ENCODE measurements at regions not wholly inside any gene's neighbourhood (a gene's known extent, or its start where the extent isn't known, plus 50 kb on each side); places are given as distances from the start of the nearest gene placed in this dataset.
"Not testable (repeated sequence)": the region's sequence is repeated elsewhere in the genome, so short reads cannot be mapped to it uniquely, and the experiment has no call there.

- no peak overlapping the region for H3K27ac Mint-ChIP-seq (ENCODE audit: unreplicated experiment)
- TF ChIP-seq, protein P1, sequence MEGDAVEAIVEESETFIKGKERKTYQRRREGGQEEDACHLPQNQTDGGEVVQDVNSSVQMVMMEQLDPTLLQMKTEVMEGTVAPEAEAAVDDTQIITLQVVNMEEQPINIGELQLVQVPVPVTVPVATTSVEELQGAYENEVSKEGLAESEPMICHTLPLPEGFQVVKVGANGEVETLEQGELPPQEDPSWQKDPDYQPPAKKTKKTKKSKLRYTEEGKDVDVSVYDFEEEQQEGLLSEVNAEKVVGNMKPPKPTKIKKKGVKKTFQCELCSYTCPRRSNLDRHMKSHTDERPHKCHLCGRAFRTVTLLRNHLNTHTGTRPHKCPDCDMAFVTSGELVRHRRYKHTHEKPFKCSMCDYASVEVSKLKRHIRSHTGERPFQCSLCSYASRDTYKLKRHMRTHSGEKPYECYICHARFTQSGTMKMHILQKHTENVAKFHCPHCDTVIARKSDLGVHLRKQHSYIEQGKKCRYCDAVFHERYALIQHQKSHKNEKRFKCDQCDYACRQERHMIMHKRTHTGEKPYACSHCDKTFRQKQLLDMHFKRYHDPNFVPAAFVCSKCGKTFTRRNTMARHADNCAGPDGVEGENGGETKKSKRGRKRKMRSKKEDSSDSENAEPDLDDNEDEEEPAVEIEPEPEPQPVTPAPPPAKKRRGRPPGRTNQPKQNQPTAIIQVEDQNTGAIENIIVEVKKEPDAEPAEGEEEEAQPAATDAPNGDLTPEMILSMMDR (IDR thresholded peaks at IDR 0.05), result no peak
- H3K4me3 Mint-ChIP-seq (ENCODE audit: unreplicated experiment), result no peak overlapping the region
- peaks cover 3% of the 10 kb centered on the region for H3K9me3 Mint-ChIP-seq (ENCODE audit: unreplicated experiment)
- no peak for DNase-seq (ENCODE audit: extremely low spot score, unreplicated experiment)
- no peaks in the 10 kb centered on the region for H3K4me1 Mint-ChIP-seq (ENCODE audit: unreplicated experiment)
- H3K36me3 Mint-ChIP-seq (ENCODE audit: unreplicated experiment), result no peaks in the 10 kb centered on the region
- H3K27me3 Mint-ChIP-seq (ENCODE audit: unreplicated experiment), result peaks cover 55% of the 10 kb centered on the region
Observed at GRCh38 chr14:52182853-52183252, 84.6 kb upstream of the PTGDR start.

DNA sequence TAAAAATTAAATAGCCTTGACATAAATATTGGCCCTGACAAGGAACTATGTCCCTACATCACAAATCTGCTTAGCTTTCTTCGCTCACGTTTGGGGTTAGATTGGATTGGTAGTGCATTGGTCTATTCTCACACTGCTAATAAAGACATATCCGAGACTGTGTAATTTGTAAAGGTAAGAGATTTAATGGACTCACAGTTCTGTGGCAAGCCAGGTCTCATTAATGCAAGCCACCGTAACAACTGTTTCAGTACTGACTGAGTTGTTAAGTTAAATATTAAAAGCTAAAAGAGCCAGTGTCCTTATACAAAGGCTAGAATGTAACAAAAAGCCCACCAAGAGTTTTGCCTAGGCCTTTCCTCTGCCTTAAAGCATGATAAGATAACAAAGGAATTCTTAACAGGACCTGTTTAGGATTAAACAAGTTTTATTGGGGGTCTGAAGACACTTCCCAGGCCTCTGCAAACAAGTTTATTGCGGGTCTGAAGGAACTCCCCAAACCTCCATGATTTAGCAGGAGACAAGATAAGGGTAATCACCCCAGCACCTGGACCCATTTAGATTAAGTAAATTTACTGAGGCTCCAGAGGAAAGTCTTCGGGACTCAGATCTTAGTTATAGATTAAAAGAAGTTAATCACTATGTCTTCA lies 88.2 kb upstream of the PTGDR start:
- TF ChIP-seq, protein P1 (IDR thresholded peaks at IDR 0.05), result no peak
- peaks cover 3% of the 10 kb centered on the region for H3K9me3 Mint-ChIP-seq (ENCODE audit: unreplicated experiment)
- no peaks in the 10 kb centered on the region for H3K4me1 Mint-ChIP-seq (ENCODE audit: unreplicated experiment)
- no peak overlapping the region for H3K4me3 Mint-ChIP-seq (ENCODE audit: unreplicated experiment)
- H3K36me3 Mint-ChIP-seq (ENCODE audit: unreplicated experiment), result no peaks in the 10 kb centered on the region
- H3K27me3 Mint-ChIP-seq (ENCODE audit: unreplicated experiment), result peaks cover 40% of the 10 kb centered on the region
- no peak for DNase-seq (ENCODE audit: extremely low spot score, unreplicated experiment)
- no peak overlapping the region for H3K27ac Mint-ChIP-seq (ENCODE audit: unreplicated experiment)

DNA sequence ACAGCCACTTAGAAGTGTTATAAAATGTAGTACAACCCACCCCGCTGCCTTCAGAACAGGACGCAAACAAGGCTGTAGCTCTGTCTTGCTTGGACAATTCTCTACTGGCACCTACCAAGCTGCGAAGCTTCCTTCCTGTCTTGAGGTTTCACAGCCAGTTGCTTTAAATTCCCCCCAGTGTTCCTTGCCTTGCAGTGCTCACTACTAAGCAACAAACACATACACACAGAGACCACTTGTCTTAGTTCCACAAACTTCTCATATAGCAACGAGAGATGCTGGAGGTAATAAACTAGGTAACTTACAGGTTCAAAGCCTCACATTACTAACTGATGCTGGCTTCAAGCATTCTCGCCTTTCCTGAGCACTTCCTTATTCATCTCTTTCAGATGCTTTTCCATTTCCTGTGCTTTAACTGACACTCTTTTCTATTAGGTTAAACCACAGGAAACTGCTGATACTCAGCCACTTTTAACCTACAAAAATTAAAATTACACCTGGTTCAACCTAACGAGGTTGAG lies 91.5 kb upstream of the PTGDR start:
- DNase-seq (ENCODE audit: extremely low spot score, unreplicated experiment), result no peak
- Mint-ChIP-seq H3K27ac (ENCODE audit: unreplicated experiment) (no peak overlapping the region), H3K4me3 (ENCODE audit: unreplicated experiment) (no peak overlapping the region), H3K9me3 (ENCODE audit: unreplicated experiment) (peaks cover 4% of the 10 kb centered on the region), H3K36me3 (ENCODE audit: unreplicated experiment) (no peaks in the 10 kb centered on the region), H3K27me3 (ENCODE audit: unreplicated experiment) (peaks cover 30% of the 10 kb centered on the region), H3K4me1 (ENCODE audit: unreplicated experiment) (no peaks in the 10 kb centered on the region)
- TF ChIP-seq, protein P1 (IDR thresholded peaks at IDR 0.05), result no peak

DNA sequence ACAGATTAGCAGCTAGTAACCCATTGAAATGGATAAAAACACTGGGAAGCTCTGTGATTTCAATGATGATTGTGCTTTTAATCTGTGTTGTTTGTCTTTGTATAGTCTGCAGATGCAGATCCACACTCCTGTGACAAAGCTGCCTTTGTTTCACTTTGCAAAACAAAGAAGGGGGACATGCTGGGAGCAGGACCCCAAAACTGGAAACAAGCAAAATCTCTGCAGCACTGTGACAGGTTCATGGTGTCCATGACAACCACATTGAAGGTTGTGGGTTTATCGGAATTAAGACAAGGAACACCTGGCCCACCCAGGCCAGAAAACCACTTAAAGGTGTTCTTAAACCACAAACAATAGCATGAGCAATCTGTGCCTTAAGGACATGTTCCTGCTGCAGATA lies 95.6 kb upstream of the PTGDR start:
- not testable (repeated sequence) for H3K36me3 Mint-ChIP-seq (ENCODE audit: unreplicated experiment); H3K4me1 Mint-ChIP-seq (ENCODE audit: unreplicated experiment); H3K4me3 Mint-ChIP-seq (ENCODE audit: unreplicated experiment); H3K27ac Mint-ChIP-seq (ENCODE audit: unreplicated experiment); DNase-seq (ENCODE audit: extremely low spot score, unreplicated experiment)
- peaks cover 29% of the 10 kb centered on the region for H3K27me3 Mint-ChIP-seq (ENCODE audit: unreplicated experiment)
- H3K9me3 Mint-ChIP-seq (ENCODE audit: unreplicated experiment), result peaks cover 13% of the 10 kb centered on the region

- Mint-ChIP-seq H3K27me3 (ENCODE audit: unreplicated experiment) (peaks cover 27% of the 10 kb centered on the region), H3K4me1 (ENCODE audit: unreplicated experiment) (no peaks in the 10 kb centered on the region), H3K27ac (ENCODE audit: unreplicated experiment) (no peak overlapping the region), H3K9me3 (ENCODE audit: unreplicated experiment) (peaks cover 9% of the 10 kb centered on the region), H3K4me3 (ENCODE audit: unreplicated experiment) (no peak overlapping the region), H3K36me3 (ENCODE audit: unreplicated experiment) (no peaks in the 10 kb centered on the region)
- DNase-seq (ENCODE audit: extremely low spot score, unreplicated experiment), result no peak
- TF ChIP-seq, protein P1 (IDR thresholded peaks at IDR 0.05), result no peak
Observed at GRCh38 chr14:52166822-52167221, 98.0 kb upstream of the NID2 start.

All from osteocyte (in vitro differentiated cells).